HG03439 (cell line): ENCODE measurements at regions not wholly inside any gene's neighbourhood (a gene's known extent, or its start where the extent isn't known, plus 50 kb on each side); places are given as distances from the start of the nearest gene placed in this dataset.

Experiments
- ATAC-seq: cut with Tn5 transposase; IDR thresholded peaks from one replicate; pipeline ENCODE4 v1.9.1; 2021; ENCODE audit warnings: mild to moderate bottlenecking, moderate library complexity; ENCODE audit not compliant: unreplicated experiment

DNA sequence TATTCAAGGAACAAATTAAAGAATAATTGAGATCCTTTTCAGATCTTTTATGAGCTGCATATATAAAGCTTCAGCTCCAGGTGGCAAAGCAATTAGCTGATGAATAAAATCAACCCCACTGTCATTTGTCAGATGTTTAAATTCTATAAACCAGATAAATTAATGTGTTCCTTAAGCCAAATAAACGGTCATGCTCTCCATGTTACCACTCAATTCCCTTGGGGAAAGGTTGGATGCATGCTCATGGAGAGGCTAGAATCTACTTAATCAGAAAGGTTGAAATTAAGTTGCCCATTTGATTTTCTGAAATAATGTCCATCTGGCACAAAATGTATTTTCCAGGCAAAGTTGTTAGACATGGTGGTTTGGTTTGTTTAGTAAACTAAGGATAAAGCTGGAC, 282.5 kb upstream of the SPRED2 start:
- no peak for ATAC-seq

DNA sequence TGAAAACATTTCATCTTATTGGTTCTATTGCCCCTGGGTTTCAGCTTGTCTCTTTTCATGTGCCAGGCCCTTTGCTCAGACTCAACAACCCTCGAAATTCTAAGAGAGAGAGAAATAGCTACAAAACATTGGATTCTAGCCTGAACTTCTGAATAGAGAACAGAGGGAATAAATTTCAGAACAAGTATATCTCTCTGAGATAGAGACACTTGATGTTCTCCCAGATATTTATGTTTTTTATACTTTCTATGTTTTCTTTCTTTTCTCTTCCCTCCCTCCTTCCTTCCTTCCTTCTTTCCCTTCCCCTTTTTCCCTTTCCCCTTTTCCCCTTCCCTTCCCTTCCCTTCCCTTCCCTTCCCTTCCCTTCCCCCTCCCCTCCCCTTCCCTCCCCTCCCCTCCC, 279.5 kb upstream of the SPRED2 start:
- ATAC-seq, result no peak

DNA sequence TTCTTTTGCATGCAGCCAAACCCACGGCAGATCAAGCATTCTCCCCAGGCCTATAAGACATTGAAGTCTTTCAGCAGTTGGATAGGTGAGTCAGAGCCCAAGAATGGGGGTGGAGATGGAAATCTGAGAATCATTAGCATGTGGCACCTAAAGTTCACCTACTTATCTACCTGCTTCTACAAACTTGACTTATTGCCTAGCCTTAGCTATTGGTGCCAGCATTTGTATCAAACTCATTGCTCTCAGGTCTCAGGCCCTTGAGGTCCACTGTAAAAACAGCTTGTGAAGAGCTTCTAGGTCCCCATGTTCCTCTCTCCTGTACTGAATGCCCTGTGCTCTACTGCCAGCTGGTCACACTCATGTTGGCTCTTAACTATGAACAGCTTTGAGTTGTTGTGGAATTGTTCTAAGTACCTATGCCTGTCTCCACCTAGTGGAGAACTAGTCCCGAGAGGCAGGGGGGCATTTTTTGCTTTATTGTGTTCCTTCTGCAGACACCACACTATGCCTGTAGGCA, 278.4 kb upstream of the SPRED2 start:
- ATAC-seq, result no peak

DNA sequence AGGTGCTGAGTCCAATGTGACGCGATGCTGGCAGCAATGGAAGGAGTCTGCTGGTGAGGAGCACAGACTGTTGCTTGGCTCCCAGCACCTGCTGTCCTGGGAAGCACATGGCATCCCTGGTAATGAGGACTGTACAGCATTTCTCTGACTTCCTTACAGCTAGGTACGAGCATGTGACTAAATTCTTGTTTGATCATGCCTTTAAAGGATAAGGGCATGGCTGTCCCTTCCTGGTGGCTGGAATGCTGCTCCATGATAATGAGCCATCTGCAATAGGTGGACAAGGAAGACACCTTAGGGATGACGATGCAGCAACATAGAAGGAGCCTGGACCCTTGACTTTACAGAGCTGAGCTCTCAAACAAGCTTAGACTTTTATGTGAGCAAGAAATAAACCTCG, 278.0 kb upstream of the SPRED2 start:
- ATAC-seq, result no peak

DNA sequence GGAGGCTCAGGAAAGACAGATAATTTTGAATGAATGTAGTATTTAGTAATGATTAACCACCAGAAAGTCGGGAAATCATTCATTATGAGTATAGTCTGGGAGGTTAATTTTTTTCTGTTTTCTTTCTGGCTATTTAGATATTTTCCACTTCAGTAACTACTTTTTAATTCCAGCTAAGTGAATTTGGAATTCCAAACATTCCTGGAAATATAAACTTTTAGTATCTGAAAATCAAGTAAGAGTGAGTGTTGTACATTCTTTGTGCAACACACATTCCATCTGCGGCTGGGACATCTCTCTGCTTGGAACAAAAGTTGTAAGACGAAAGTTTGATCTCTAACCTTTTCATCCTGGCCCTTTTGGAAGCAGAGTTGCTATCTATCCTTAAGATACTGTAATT, 275.7 kb upstream of the SPRED2 start:
- no peak for ATAC-seq

DNA sequence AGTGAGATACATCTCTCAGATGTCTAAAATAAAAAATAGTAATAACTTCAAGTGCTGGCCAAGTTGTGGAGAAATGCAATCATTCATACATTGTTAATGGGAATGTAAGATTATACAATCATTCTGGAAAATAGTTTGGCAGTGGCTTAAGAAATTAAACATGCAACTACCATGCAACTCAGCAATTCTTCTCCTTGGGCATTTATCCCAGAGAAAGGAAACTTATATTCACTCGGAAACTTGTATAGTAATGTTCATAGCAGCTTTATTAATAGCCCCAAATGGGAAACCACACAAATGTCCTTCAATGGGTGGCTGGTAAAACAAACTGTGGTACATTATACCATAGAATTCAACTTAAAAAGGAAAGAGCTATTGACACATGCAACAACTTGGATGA, 274.0 kb upstream of the SPRED2 start:
- no peak for ATAC-seq

DNA sequence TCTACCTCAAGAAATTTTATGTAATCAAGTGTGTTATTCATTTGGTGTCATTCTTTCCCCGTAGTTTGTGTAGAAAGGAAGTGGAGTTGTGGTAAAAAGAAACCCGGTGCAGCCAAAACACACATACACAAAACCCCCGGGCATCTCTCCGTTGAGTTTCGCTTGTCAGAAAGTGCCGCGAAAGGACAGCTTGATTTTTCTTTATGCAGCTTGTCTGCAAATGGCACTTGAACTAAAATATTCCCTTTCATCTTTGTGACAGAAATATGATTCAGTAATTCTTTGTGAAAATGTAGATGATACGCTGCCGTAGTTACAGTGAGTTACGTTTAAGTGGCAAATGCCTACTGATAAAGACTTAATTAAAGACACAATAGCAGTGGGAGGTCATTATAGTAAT, 268.8 kb upstream of the SPRED2 start:
- ATAC-seq, result no peak

DNA sequence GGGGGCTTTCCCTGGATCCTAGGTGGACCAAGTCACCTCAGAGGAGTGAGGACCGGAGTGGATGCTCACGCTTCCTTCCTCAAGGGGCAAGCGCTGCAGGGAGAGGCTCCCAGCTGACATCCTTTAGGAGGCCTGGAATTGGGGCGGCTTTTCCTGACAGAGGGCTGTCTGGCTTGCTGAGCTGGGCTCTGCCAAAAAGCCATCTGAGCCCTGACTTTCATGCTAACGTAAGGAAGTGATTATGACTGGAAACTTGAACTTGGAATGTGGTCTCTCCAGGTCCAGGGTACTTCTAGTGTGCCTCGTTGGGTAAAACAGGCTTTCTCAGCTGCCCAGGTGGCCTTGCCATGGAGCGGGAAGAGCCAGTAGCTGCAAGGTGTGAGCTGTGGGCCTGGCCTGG, 268.3 kb upstream of the SPRED2 start:
- no peak for ATAC-seq

DNA sequence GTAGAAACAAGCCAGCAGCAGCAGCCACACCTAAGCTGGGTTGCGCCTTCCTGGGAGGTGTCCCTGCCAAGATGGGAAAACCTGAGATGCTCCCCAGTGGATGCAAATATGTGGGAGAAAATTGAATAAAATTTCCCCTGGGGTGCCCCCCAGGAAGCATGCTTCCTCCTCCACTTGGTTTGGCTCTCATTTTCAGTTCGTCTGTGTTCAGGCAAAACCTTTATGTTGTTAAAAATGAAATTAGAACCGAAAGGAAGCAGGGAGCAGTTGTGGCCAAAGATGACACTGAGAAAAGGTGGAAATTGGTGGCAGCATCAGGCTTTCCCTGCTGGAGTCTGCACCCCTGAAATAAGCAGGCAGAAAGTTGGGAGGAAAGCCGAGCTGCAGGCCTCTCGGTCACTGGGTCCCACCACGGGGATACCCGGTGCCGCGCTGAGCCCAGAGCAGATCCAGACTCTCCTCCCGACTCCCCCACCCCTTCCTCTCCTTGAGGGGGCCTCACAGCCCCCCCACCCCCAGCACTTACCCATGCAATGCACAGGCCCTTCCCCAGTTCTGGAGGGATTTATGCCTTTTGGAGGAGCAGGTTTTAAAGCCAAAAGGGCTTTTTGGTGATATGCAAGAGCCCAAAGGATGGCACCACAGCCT, 267.7 kb upstream of the SPRED2 start:
- ATAC-seq, result no peak

DNA sequence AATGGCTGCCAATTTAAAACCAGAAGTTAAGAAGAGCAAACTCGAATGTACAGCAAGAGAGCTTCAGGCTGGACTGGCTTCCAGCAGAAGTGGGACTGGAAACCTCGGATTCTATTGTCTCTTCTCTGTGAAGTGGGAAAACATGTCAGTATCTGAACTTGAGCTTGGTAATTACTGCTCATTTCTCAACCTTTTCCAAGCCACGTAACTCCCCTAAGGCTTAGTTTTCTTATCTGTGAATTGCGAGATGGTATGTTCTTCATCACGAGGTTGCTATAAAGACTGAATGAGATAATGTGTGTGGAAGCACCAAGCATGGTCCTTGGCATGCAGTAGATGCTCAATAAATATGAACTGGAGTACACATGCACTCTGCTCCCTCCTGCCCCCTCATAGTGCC, 259.4 kb upstream of the SPRED2 start:
- no peak for ATAC-seq

DNA sequence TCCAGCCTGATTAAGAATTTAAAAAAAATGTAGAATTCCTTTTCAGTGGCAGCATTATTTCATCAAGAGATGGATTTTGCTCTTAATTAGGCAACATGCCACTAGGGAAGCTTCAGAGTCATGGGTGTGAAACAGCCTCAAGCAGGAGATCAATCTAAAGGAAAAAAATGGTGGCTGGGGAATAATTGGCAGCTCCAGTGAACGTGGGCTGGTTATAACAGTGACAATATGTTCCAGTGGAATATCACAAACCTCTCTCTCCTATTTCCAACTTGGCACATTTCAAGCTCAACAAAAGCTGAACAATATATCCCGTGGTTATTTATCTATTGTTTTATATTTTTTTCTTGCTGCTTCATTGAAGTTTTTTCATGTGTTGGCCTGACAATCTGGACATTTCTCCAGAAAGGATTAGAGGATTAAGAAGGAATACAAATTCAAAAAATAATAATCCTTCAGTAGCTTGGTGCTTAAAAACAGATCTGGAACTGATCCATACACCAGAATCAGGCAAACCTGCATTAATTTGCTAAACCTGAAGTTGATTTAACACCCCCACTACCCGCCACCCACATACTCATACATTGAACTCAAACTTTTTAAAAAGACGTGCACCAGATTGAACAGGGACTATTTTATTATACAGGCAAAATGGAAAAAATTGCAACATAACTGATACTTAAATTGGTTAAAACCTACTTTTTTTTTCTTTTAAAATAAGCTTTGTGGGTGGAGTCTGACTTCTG, 255.9 kb upstream of the SPRED2 start:
- no peak for ATAC-seq

DNA sequence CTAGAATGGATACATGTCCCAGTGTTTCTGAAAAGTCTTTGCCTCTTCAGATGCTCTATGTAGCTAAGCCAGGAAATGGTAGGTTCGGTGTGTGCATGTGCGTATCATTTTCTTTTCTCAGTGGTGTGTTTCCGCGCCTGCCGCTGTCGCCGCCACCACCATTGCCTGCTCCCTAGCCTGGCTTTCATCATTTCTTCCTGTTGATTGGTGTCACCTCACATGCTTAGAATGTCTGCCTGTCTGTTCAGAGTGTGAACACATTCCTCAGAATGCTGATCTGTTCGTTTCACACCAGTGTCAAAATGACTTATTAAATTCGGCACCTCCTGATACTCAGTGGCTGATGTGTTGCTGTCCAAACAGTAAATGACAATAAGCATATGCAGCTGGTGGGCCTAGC, 255.2 kb upstream of the SPRED2 start:
- ATAC-seq, result no peak

DNA sequence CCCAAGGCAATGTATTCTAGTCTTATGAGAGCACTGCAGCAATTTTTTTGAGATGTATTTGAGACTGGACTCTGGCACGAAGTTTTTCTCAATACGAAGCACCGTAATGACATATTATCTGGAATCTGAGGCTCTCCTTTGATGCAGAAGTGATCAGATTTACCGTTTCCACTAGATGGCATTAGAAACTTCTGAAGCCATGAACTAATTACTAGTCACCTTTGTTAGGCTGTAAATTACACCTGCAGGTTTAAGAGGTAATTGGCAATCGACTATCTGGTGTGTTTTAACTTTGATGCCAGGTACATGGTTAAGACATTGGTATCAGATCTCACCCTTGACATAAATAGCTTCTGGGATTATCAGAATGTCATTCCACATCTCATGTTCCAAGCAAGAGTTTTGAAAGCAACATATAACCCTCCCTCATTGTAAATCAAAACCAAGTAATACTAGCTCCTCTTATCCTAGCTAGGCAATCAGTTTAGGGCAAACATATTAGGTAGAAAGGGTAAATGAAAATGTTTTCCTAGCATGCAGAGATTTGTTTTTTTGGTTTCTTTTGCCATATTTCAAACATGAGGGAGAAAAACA, 254.6 kb upstream of the SPRED2 start:
- ATAC-seq, result no peak

DNA sequence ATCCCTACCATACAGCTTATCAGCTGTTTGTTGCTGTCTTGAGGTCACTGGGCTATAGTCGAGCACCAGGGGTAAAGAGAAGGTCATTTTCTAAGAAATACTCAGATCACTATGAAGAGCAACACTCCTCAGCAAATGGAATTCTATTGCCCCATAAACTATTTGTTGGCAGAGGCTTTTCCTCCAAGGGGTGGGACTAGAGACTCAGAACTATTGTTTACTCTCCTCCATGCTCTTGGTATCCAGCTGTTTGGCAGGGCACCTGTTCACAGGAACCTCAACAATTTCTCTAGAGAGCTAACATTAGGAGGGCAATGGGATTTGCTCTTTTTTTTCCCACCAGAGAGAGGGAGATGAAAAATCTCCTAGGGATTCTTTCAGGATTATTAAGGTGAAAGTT, 249.1 kb upstream of the SPRED2 start:
- ATAC-seq, result no peak

DNA sequence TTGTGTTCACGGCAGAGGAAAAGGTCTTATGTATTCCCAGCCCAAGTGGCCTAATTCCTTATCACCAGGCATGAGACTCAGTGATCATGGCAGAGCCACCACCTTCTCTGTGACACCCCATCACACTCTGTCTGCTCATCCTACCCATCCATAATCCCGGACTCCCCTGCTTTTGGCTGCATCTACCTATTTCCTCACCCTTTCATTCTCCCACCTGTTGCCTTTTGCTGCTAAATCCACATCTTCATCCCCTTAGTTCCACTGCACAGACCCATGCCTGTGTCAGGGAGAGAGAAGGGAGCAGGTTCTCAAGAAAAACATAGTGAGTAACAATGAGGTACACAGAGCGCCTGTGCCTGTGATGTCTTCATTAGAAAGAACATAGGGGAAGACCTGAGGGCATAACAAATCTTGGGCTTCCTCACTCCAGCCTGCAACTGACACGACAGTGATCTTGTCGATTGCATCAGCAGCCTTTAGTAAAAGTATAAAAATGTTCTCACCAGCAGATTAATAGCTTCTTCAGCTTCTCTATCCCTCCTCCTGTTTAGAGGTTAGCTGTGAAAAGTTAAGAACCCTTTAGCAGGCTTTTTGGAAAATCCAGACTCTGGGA, 246.5 kb upstream of the SPRED2 start:
- no peak for ATAC-seq

DNA sequence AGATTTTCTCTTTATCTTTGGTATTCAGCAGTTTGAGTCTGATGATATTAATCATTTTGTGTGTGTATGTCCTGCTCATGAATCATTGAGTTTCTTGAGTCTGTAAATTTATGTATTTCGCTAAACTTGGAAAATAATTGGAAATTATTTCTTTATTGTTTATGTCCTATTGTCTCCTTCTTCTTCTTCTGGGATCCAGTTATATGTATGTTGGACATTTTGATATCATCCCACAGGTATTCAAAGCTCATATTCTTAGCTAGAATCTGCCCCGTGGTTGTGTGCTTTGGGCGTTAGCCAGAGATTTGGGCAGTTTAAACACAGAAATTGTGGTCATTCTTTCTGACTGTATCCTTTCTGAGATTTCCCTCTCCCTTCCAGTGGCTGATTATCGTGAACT, 243.0 kb upstream of the SPRED2 start:
- ATAC-seq, result no peak

DNA sequence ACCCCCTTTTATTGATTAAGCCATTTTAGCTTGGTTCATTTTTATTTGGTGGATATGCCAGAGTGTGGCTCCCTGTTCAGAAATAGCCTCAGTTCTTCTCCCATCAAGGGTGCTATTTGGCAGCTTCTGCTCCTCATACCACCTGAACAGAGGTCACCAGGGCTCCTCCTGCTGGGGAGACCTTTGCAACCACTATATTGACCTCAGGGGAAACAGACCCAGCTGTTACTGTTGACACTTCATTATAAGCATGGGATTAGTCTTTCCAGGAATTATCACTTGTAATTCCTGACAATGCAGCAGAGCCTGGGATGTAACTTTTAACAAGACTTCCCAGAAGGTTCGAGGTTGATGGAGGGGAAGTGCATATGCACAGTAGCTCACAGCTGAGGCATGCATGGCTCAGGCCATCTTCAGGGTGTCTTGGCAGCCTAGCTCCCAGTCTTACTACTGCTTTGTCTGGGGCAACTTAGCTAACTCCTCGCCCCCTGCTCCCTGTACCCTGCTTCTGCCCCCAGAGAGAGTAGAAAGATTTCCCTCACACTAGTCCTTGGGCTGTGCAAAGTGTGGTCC, 239.4 kb upstream of the SPRED2 start:
- no peak for ATAC-seq

DNA sequence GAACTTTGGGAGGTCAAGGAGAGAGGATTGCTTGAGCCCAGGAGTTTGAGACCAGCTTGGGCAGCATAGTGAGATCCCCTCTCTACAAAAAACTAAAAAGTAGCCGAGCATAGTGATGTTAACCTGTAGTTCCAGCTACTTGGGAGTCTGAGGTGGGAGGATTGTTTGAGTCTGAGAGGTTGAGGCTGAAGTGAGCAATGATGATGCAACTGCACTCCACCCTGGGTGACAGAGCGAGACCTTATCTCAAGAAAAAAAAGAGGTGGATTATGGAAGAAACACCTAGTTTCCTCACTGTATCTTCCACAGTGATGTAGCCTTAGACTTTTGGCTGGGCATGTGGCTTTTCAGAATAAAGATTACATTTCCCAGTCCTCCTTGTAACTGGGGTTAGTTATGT, 237.2 kb upstream of the SPRED2 start:
- ATAC-seq, result no peak

DNA sequence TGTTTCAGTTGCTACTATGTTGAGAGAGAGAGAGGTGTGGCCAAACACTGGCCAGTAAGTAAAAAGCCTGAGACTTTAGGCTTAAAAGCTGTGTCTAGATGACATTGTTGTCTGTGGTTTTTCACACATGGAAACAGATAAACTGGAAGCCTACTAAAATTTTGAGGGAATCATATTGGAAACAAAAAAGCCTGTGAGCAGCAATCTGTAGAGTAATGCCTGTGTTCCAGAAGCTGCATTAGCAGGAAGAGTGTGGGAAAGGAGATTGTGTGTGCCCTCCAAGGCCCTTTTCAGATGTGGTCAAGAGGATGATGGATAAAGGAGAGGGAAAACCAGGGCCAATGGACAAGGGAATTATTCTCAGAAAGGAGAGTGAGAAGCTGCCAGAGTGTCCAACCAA, 236.3 kb upstream of the SPRED2 start:
- ATAC-seq, result no peak

DNA sequence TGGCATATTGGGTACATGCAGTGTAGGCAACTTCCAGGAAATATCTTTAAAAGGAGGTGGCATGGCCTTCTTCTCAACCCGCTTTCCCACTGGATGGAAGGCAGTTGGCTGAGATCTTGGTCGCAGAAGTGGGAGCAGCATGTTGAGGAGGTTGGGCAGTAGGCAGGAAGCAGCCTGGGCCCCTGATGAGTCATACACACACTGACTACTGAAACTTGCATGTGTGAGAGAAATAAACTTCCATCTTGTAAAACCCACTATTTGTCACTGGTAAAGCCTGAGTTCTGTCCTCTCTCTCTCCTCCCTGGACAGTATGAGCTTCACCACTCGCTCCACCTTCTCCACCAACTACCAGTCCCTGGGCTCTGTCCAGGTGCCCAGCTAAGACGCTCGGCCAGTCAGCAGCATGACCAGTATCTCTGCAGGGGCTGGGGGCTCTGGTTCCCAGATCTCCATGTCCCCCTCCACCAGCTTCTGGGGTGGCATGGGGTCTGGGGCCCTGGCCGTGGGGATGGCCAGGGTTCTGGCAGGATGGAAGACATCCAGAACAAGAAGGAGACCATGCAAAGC, 233.8 kb upstream of the SPRED2 start:
- ATAC-seq, result peak; percentile 98

DNA sequence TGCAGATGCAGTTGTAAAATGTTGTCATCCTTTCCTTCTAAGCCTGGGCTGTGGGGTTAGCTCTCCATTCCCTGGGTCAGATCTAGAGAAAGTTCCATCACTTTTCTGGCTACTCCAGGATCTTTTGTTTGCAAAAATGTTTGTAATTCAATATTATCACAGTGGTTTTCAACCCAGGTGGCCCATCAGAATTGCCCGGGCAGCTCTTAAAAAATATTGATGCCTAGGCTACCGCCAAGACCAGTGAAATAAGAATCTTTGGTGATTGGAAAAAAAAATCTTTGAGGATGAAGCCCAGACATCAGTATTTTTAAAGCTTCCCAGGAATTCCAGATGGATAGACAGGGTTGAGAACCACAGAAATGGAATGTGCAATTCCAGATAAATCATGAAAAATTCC, 232.5 kb upstream of the SPRED2 start:
- ATAC-seq, result no peak
